H1 (cell line): ENCODE measurements at regions not wholly inside any gene's neighbourhood (a gene's known extent, or its start where the extent isn't known, plus 50 kb on each side); places are given as distances from the start of the nearest gene placed in this dataset.
A peak's percentile ranks its signal among the peaks of the same experiment; 100 is the strongest.

Source experiments
- CHD7 ChIP-seq: fragments of 300-600 bp; sonication (generic); IDR thresholded peaks from 2 replicates; pipeline ENCODE4 v1.7.1; 2012; ENCODE audit warnings: low read length, moderate library complexity, mild to moderate bottlenecking, inconsistent platforms; ENCODE audit not compliant: insufficient replicate concordance
- EZH2 ChIP-seq: fragments of 200-600 bp; sonication (generic); IDR thresholded peaks from 2 replicates; pipeline ENCODE4 v1.7.1; 2012; ENCODE audit warnings: low read depth, mild to moderate bottlenecking, moderate library complexity, low read length, inconsistent platforms; ENCODE audit not compliant: severe bottlenecking
- HDAC6 ChIP-seq: IDR thresholded peaks from one replicate; pipeline ENCODE4 v1.7.1; 2012; ENCODE audit warnings: low read depth, mild to moderate bottlenecking, inconsistent platforms, low read length, moderate library complexity
- JUND ChIP-seq: IDR thresholded peaks from 2 replicates; pipeline ENCODE4 v1.6.1; 2011; ENCODE audit warnings: mild to moderate bottlenecking, improper control_type of control experiment, low read length
- KDM4A ChIP-seq: IDR thresholded peaks from one replicate; pipeline ENCODE4 v1.7.1; 2012; ENCODE audit warnings: low read depth, mild to moderate bottlenecking, moderate library complexity, low read length, inconsistent platforms; ENCODE audit not compliant: severe bottlenecking
- MAFK ChIP-seq: IDR thresholded peaks from 2 replicates; pipeline ENCODE4 v1.6.1; 2012; ENCODE audit warnings: low read depth, mild to moderate bottlenecking, improper control_type of control experiment, low read length
- NANOG ChIP-seq: IDR thresholded peaks from 2 replicates; pipeline ENCODE4 v1.6.1; 2011; ENCODE audit warnings: low read length, low read depth, mild to moderate bottlenecking, inconsistent platforms; ENCODE audit not compliant: insufficient read depth, poor library complexity, severe bottlenecking

GRCh38 chr15:69673291-69673881 lies 220.8 kb downstream of the RPLP1 start (continued):
- no peak for TF ChIP-seq CHD7
- TF ChIP-seq HDAC6, result no peak
- no peak for TF ChIP-seq JUND
- no peak for TF ChIP-seq EZH2
- no peak for TF ChIP-seq KDM4A
- peak; percentile 62; the same call in 1 of the 2 replicates for TF ChIP-seq MAFK
- TF ChIP-seq NANOG, result no peak
